ENCODE measurements at regions not wholly inside any gene's neighbourhood (a gene's known extent, or its start where the extent isn't known, plus 50 kb on each side); places are given as distances from the start of the nearest gene placed in this dataset.

GRCh38 chr6:6704103-6705060 is 115.9 kb downstream of the LY86 start (continued):
- TF ChIP-seq LEF1 (IDR thresholded peaks at IDR 0.05) (0 out of 2 replicates have a peak, but pooled peaks have one; percentile 28), FOXM1 (IDR thresholded peaks at IDR 0.05; ENCODE audit: low read depth) (peak; percentile 33; the same call in 1 of the 2 replicates), FOXM1 (CRISPR knock-in tag; IDR thresholded peaks at IDR 0.05; ENCODE audit: low read depth) (no peak), ZNF253 (CRISPR knock-in tag; conservative IDR thresholded peaks at IDR 0.05) (no peak), ZNF174 (CRISPR knock-in tag; IDR thresholded peaks at IDR 0.05) (no peak), PCBP1 (IDR thresholded peaks at IDR 0.05; ENCODE audit: low read depth, low read length, poor library complexity, severe bottlenecking) (no peak), ZNF175 (CRISPR knock-in tag; IDR thresholded peaks at IDR 0.05; ENCODE audit: low read depth) (no peak), ZNF518B (CRISPR knock-in tag; IDR thresholded peaks at IDR 0.05) (no peak), MTA2 (IDR thresholded peaks at IDR 0.05; ENCODE audit: low read depth) (0 out of 2 replicates have a peak, but pooled peaks have one; percentile 26), ARID1B (IDR thresholded peaks at IDR 0.05) (peak; percentile 70), NFIX (CRISPR knock-in tag; IDR thresholded peaks at IDR 0.05; ENCODE audit: low read depth) (no peak), MLLT1 (IDR thresholded peaks at IDR 0.05) (no peak)

Measured in K562 (cell line).